Glutamatergic neuron (in vitro differentiated cells): ENCODE measurements at regions not wholly inside any gene's neighbourhood (a gene's known extent, or its start where the extent isn't known, plus 50 kb on each side); places are given as distances from the start of the nearest gene placed in this dataset.
A peak's percentile ranks its signal among the peaks of the same experiment; 100 is the strongest.

ENCODE experiments used
- DNase-seq: peaks from one replicate; pipeline ENCODE4 v3.0.0; 2022
- H3K27ac Mint-ChIP-seq: one replicate; pipeline ENCODE4 v1.8.0; 2020; ENCODE audit warnings: mild to moderate bottlenecking, mixed read lengths, inconsistent platforms; ENCODE audit not compliant: unreplicated experiment
- H3K27me3 Mint-ChIP-seq: one replicate; pipeline ENCODE4 v1.8.0; 2020; ENCODE audit warnings: mild to moderate bottlenecking, moderate library complexity, mixed read lengths, inconsistent platforms; ENCODE audit not compliant: unreplicated experiment
- H3K36me3 Mint-ChIP-seq: one replicate; pipeline ENCODE4 v1.8.0; 2020; ENCODE audit warnings: mild to moderate bottlenecking, mixed read lengths, inconsistent platforms; ENCODE audit not compliant: unreplicated experiment
- H3K4me1 Mint-ChIP-seq: one replicate; pipeline ENCODE4 v1.8.0; 2020; ENCODE audit warnings: mild to moderate bottlenecking, low read depth, mixed read lengths, inconsistent platforms; ENCODE audit not compliant: unreplicated experiment
- H3K4me3 Mint-ChIP-seq: one replicate; pipeline ENCODE4 v1.8.0; 2020; ENCODE audit warnings: mild to moderate bottlenecking, mixed read lengths, inconsistent platforms; ENCODE audit not compliant: unreplicated experiment
- H3K9me3 Mint-ChIP-seq: one replicate; pipeline ENCODE4 v1.8.0; 2020; ENCODE audit warnings: mild to moderate bottlenecking, moderate library complexity, mixed read lengths, inconsistent platforms; ENCODE audit not compliant: unreplicated experiment
- CTCF ChIP-seq: fragments of 200-600 bp; sonication (generic); IDR thresholded peaks from one replicate; pipeline ENCODE4 v1.5.0; 2021; ENCODE audit not compliant: partially characterized antibody, unreplicated experiment

- H3K27ac Mint-ChIP-seq, result peak overlapping the region; percentile 16
- no peak for TF ChIP-seq CTCF
- peaks cover 5% of the 10 kb centered on the region for H3K27me3 Mint-ChIP-seq
- peaks cover 10% of the 10 kb centered on the region for H3K4me1 Mint-ChIP-seq
- no peak for DNase-seq
- H3K36me3 Mint-ChIP-seq, result peaks cover 5% of the 10 kb centered on the region
- no peak overlapping the region for H3K4me3 Mint-ChIP-seq
- peaks cover 4% of the 10 kb centered on the region for H3K9me3 Mint-ChIP-seq
Measured at GRCh38 chr6:6931071-6932025, 176.4 kb upstream of the RREB1 start.

DNA sequence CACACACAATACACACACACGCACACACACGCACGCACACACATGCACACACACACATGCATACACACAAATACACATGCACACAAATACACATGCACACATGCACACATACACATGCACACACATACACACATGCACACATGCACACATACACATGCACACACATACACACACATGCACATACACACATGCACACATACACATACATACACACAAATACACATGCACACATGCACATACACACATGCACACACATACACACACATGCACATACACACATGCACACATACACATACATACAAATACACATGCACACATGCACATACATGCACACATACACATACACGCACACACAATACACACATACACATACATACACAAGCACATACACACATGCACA, 175.4 kb upstream of the RREB1 start:
- TF ChIP-seq CTCF, result no peak
- DNase-seq, result no peak
- Mint-ChIP-seq H3K36me3 (no peaks in the 10 kb centered on the region), H3K4me1 (peaks cover 10% of the 10 kb centered on the region), H3K4me3 (no peak overlapping the region), H3K27me3 (peaks cover 4% of the 10 kb centered on the region), H3K27ac (no peak overlapping the region), H3K9me3 (peaks cover 1% of the 10 kb centered on the region)

- DNase-seq, result no peak
- Mint-ChIP-seq H3K27ac (no peak overlapping the region), H3K36me3 (no peaks in the 10 kb centered on the region), H3K27me3 (peaks cover under 1% of the 10 kb centered on the region), H3K9me3 (peaks cover 1% of the 10 kb centered on the region), H3K4me1 (peaks cover 10% of the 10 kb centered on the region), H3K4me3 (no peak overlapping the region)
- no peak for TF ChIP-seq CTCF
Measured at GRCh38 chr6:6932968-6933367, 174.8 kb upstream of the RREB1 start.

DNA sequence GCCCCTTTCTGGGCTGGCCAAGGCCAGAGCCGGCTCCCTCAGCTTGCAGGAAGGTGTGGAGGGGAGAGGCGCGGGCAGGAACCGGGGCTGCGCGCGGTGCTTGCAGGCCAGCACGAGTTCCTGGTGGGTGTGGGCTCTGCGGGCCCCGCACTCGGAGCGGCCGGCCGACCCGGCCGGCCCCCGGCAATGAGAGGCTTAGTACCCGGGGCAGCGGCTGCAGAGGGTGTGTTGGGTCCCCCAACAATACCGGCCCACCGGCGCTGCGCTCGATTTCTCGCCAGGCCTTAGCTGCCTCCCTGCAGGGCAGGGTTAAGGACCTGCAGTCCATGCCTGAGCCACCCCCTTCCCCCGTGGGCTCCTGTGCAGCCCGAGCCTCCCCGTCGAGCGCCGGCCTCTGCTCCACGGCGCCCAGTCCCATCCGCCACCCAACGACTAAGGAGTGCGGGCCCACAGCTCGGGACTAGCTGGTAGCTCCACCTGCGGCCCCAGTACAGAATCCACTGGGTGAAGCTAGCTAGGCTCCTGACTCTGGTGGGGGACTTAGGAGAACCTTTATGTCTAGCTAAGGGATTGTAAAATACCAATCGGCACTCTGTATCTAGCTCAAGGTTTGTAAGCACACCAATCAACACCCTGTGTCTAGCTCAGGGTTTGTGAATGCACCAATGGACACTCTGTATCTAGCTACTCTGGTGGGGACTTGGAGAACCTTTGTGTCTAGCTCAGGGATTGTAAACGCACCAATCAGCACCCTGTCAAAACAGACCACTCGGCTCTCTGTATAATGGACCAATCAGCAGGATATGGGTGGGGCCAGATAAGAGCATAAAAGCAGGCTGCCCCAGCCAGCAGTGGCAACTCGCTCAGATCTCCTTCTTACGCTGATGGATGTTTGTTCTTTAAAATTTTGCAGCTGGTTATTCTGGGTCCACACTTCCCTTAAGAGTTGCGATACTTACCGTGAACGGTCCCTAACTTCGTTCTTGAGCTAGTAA, 167.4 kb upstream of the RREB1 start:
- H3K4me1 Mint-ChIP-seq, result no peaks in the 10 kb centered on the region
- H3K36me3 Mint-ChIP-seq, result no peaks in the 10 kb centered on the region
- no peaks in the 10 kb centered on the region for H3K27me3 Mint-ChIP-seq
- TF ChIP-seq CTCF, result no peak
- no peak overlapping the region for H3K4me3 Mint-ChIP-seq
- H3K27ac Mint-ChIP-seq, result no peak overlapping the region
- H3K9me3 Mint-ChIP-seq, result peaks cover 3% of the 10 kb centered on the region
- DNase-seq, result no peak
